Tongue (tissue), 1 donor: ENCODE measurements at regions not wholly inside any gene's neighbourhood (a gene's known extent, or its start where the extent isn't known, plus 50 kb on each side); places are given as distances from the start of the nearest gene placed in this dataset.

Experiments
- DNase-seq: peaks from one replicate; pipeline ENCODE4 v3.0.0-alpha.2; 2015

GRCh38 chr4:54988655-54989054 lies 136.7 kb downstream of the KDR start:
- no peak for DNase-seq

GRCh38 chr4:54986095-54986846 lies 139.1 kb downstream of the KDR start:
- DNase-seq: no peak

GRCh38 chr4:54976682-54977081 lies 148.7 kb downstream of the KDR start:
- no peak for DNase-seq

GRCh38 chr4:54976031-54976430 lies 149.4 kb downstream of the KDR start:
- DNase-seq: no peak

GRCh38 chr4:54973784-54974183 lies 151.6 kb downstream of the KDR start:
- DNase-seq: no peak

- peak; percentile 69 for DNase-seq
Measured at GRCh38 chr4:54971474-54971950, 153.9 kb downstream of the KDR start.

- no peak for DNase-seq
Measured at GRCh38 chr4:54967289-54967688, 158.1 kb downstream of the KDR start.

GRCh38 chr4:54961357-54961975 lies 163.9 kb downstream of the KDR start:
- DNase-seq: peak; percentile 53

GRCh38 chr4:54959651-54960116 lies 165.7 kb downstream of the KDR start:
- no peak for DNase-seq

- DNase-seq: no peak
Measured at GRCh38 chr4:54959131-54959530, 166.3 kb downstream of the KDR start.

- no peak for DNase-seq
Measured at GRCh38 chr4:54958236-54958635, 167.2 kb downstream of the KDR start.

- DNase-seq: no peak
Measured at GRCh38 chr4:54954656-54955388, 170.6 kb downstream of the KDR start.

GRCh38 chr4:54946741-54947140 lies 178.7 kb downstream of the KDR start:
- no peak for DNase-seq

GRCh38 chr4:54945838-54946237 lies 179.6 kb downstream of the KDR start:
- DNase-seq: no peak

- DNase-seq: peak; percentile 45
Measured at GRCh38 chr4:54942721-54943120, 182.7 kb downstream of the KDR start.

GRCh38 chr4:54941994-54942552 lies 183.3 kb downstream of the KDR start:
- DNase-seq: peak; percentile 62

GRCh38 chr4:54940996-54941865 lies 184.2 kb downstream of the KDR start:
- peak; percentile 55 for DNase-seq

GRCh38 chr4:54937501-54937900 lies 187.9 kb downstream of the KDR start:
- DNase-seq: no peak

GRCh38 chr4:54933579-54933978 lies 191.8 kb downstream of the KDR start:
- DNase-seq: no peak

- no peak for DNase-seq
Measured at GRCh38 chr4:54930226-54930625, 195.2 kb downstream of the KDR start.

- DNase-seq: peak; percentile 51
Measured at GRCh38 chr4:54929459-54929858, 195.9 kb downstream of the KDR start.

- DNase-seq: no peak
Measured at GRCh38 chr4:54924891-54925290, 200.5 kb downstream of the KDR start.
